ENCODE measurements at regions not wholly inside any gene's neighbourhood (a gene's known extent, or its start where the extent isn't known, plus 50 kb on each side); places are given as distances from the start of the nearest gene placed in this dataset.

DNA sequence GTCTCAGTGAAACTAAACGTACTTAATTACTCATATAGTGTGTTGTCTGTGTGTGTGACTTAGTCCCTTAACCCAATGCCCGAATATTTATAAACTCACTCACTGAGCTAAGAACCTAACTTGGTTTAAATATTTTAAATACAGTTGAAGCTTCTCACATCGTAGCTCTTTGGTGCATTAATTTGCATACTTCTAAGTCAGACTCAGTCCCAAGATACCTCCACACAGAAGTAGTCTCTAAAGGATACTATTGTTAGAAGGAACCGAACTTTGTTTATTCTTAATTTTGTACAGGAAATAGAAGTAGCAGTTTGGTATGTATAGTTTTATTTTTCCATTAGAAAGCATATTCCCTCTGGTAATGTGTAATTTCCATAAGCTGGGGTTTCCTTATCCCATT is 54.0 kb upstream of the NKAP start:
- peaks cover 95% of the 10 kb centered on the region for H3K27me3 Mint-ChIP-seq (ENCODE audit: insufficient read depth)
- H3K27ac Mint-ChIP-seq = no peak overlapping the region
- H3K27me3 ChIP-seq (ENCODE audit: control insufficient read depth, insufficient read depth, low read length, poor library complexity, severe bottlenecking) = peaks cover 100% of the 10 kb centered on the region

DNA sequence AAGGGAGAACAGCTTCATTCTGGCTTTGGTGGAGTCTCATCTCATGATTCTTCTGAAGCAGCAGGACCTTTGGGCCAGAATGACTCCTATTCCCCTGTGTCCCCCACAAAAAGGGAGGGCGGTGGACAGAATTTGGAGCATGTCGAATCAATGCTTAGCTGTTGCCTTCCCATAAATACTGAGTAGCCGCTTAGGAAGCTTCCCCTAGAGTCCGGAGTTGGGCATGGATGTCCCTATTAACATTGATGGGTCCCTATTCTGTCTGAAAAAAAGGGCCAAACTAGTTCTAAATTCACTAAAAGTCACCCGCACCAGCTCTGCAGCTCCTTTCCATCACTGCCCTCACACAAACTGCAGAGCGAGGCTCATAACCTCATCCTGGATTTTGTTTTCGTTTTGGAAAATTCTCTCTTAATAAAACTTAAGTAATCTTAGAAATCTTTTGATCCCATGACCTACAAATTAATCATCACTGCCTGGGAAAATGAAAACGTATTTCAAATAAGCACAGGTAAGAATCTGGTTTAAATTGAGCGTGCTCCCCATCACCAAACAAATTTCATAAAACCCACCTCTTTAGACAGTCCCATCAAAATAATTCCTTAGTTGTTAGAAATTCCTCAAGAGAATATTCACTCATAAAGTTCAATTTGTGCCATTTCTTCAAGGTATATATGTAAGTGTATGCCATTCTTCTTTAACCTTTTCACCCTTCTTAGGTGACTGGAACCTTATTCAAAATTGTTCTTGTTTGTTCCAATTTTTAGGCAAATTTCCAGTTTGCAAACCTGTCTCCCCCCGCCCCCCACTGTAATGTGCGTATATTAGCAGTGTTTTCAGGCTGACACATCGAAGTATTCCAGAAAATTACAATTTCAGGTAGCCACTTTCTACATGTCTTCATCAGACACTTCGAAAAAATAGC is 53.3 kb upstream of the NKAP start:
- Mint-ChIP-seq H3K9me3 (peaks cover 69% of the 10 kb centered on the region), H3K4me3 (no peak overlapping the region), H3K36me3 (ENCODE audit: low read depth) (no peaks in the 10 kb centered on the region), H3K4me1 (no peaks in the 10 kb centered on the region), H3K27ac (no peak overlapping the region), H3K27me3 (ENCODE audit: insufficient read depth) (peaks cover 95% of the 10 kb centered on the region)
- H3K36me3 ChIP-seq (ENCODE audit: control insufficient read depth, insufficient read depth, low read length) = no peaks in the 10 kb centered on the region
- H3K27ac ChIP-seq (ENCODE audit: low read depth, low read length) = no peak overlapping the region
- no peak overlapping the region for H3K4me3 ChIP-seq (ENCODE audit: low read length)
- TF ChIP-seq, protein P1, sequence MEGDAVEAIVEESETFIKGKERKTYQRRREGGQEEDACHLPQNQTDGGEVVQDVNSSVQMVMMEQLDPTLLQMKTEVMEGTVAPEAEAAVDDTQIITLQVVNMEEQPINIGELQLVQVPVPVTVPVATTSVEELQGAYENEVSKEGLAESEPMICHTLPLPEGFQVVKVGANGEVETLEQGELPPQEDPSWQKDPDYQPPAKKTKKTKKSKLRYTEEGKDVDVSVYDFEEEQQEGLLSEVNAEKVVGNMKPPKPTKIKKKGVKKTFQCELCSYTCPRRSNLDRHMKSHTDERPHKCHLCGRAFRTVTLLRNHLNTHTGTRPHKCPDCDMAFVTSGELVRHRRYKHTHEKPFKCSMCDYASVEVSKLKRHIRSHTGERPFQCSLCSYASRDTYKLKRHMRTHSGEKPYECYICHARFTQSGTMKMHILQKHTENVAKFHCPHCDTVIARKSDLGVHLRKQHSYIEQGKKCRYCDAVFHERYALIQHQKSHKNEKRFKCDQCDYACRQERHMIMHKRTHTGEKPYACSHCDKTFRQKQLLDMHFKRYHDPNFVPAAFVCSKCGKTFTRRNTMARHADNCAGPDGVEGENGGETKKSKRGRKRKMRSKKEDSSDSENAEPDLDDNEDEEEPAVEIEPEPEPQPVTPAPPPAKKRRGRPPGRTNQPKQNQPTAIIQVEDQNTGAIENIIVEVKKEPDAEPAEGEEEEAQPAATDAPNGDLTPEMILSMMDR (conservative IDR thresholded peaks at IDR 0.05) = no peak
- H3K27me3 ChIP-seq (ENCODE audit: control insufficient read depth, insufficient read depth, low read length, poor library complexity, severe bottlenecking) = peaks cover 100% of the 10 kb centered on the region
- DNase-seq = no peak
- 7 to 13% methylated on average over 3 to 12 of the region's 13 CpGs for WGBS, 2 experiments (ENCODE audit: insufficient coverage in 1 of 2, insufficient read length in 1 of 2)
- no peaks in the 10 kb centered on the region for H3K9me3 ChIP-seq (ENCODE audit: control insufficient read depth, low read length)
- no peaks in the 10 kb centered on the region for H3K4me1 ChIP-seq (ENCODE audit: control insufficient read depth, insufficient read depth, low read length)
- no peak overlapping the region for H3K9ac ChIP-seq (ENCODE audit: extremely low read depth, low read length, poor library complexity, severe bottlenecking)

More for the DNA sequence above, 54.0 kb upstream of the NKAP start:
- no peaks in the 10 kb centered on the region for H3K4me1 Mint-ChIP-seq
- TF ChIP-seq, protein P1 (conservative IDR thresholded peaks at IDR 0.05) = no peak
- H3K36me3 ChIP-seq (ENCODE audit: control insufficient read depth, insufficient read depth, low read length) = no peaks in the 10 kb centered on the region
- H3K9me3 Mint-ChIP-seq = peaks cover 68% of the 10 kb centered on the region
- H3K9ac ChIP-seq (ENCODE audit: extremely low read depth, low read length, poor library complexity, severe bottlenecking) = no peak overlapping the region
- H3K4me3 ChIP-seq (ENCODE audit: low read length) = no peak overlapping the region
- WGBS, 2 experiments (ENCODE audit: insufficient coverage in 1 of 2, insufficient read length in 1 of 2) = 40% methylated on average over 1 of the region's 4 CpGs; no CpG with 5 or more reads in 1 of the 2 experiments
- H3K27ac ChIP-seq (ENCODE audit: low read depth, low read length) = no peak overlapping the region
- H3K4me1 ChIP-seq (ENCODE audit: control insufficient read depth, insufficient read depth, low read length) = no peaks in the 10 kb centered on the region
- H3K9me3 ChIP-seq (ENCODE audit: control insufficient read depth, low read length) = no peaks in the 10 kb centered on the region
- H3K36me3 Mint-ChIP-seq (ENCODE audit: low read depth) = no peaks in the 10 kb centered on the region
- no peak for DNase-seq
- H3K4me3 Mint-ChIP-seq = no peak overlapping the region

DNA sequence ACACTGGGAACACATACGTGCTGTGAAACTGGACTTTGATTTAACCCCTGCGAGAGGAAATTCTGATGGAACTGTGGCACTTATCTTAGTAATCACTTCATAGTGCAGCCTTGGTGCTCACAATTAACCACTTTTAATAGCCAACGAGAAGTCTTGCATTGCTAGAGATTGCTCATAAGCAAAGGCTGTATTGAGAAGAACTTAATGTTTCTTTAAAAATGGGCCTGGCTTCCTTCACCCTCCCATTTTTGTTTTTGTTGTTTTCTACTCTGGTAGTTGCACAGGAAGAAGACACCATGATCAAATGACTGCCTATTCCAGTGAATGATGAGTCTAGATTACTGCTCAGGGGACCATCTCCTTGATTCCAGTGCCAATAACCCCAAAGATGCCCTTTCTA is 52.5 kb upstream of the NKAP start:
- Histone ChIP-seq H3K4me3 (ENCODE audit: low read length) (no peak overlapping the region), H3K27me3 (ENCODE audit: control insufficient read depth, insufficient read depth, low read length, poor library complexity, severe bottlenecking) (peaks cover 100% of the 10 kb centered on the region), H3K4me1 (ENCODE audit: control insufficient read depth, insufficient read depth, low read length) (no peaks in the 10 kb centered on the region), H3K27ac (ENCODE audit: low read depth, low read length) (no peak overlapping the region), H3K36me3 (ENCODE audit: control insufficient read depth, insufficient read depth, low read length) (no peaks in the 10 kb centered on the region), H3K9me3 (ENCODE audit: control insufficient read depth, low read length) (no peaks in the 10 kb centered on the region), H3K9ac (ENCODE audit: extremely low read depth, low read length, poor library complexity, severe bottlenecking) (no peak overlapping the region)
- WGBS, 2 experiments (ENCODE audit: insufficient coverage in 1 of 2, insufficient read length in 1 of 2) = 43% methylated on average over 3 of the region's 3 CpGs; no CpG with 5 or more reads in 1 of the 2 experiments
- Mint-ChIP-seq H3K36me3 (ENCODE audit: low read depth) (no peaks in the 10 kb centered on the region), H3K9me3 (peaks cover 68% of the 10 kb centered on the region), H3K27me3 (ENCODE audit: insufficient read depth) (peaks cover 95% of the 10 kb centered on the region), H3K4me1 (no peaks in the 10 kb centered on the region), H3K27ac (no peak overlapping the region), H3K4me3 (no peak overlapping the region)
- DNase-seq = no peak
- TF ChIP-seq, protein P1 (conservative IDR thresholded peaks at IDR 0.05) = no peak

Measured in endodermal cell (in vitro differentiated cells).